Activated T-cell treated with anti-CD3 and anti-CD28 coated beads, Interleukin-2, amount 50 U/mL, for 48 hours (primary cell): ENCODE measurements at regions not wholly inside any gene's neighbourhood (a gene's known extent, or its start where the extent isn't known, plus 50 kb on each side); places are given as distances from the start of the nearest gene placed in this dataset.
"Not testable (repeated sequence)": the region's sequence is repeated elsewhere in the genome, so short reads cannot be mapped to it uniquely, and the experiment has no call there.

ENCODE experiments used
- DNase-seq, 2 experiments: peaks; one replicate each; pipeline ENCODE4 v3.0.0-alpha.2; 2020

DNA sequence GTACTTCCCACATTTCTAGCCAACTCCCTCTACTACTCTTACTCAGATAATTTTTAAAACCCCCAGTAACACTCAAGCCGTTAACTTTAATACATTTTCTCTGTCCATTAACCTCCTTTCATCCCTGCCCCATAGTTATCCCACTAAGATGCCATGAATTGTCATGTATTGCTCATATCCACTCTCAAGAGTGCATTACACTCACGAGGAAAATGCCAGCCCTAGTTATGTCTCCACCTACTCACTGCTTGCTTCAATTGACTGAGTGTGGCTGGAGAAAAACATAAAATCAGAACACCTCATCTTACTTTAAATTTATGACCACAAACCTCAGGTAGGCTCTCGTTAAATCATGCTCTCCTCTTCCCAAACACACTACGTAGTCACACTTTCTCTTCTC, 324.1 kb upstream of the NPSR1 start:
- DNase-seq: no peak

DNA sequence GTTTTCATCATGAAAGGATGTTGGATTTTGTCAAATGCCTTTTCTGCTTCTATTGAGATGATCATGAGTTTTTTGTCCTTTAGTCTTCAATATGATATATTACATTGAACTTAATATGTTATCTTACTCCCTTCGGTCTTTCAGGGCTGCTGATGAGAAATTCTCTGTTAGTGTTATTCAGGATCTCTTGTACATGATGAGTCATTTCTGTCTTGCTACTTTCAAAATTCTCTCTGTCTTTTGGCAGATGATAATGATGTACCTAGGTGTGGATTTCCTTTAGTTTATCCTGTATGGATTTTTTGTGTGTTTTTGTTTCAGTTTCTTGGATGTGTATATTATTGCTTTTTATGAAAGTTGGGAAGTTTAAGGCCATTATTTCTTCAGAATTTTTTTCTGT, 320.9 kb upstream of the NPSR1 start:
- DNase-seq: no peak

DNA sequence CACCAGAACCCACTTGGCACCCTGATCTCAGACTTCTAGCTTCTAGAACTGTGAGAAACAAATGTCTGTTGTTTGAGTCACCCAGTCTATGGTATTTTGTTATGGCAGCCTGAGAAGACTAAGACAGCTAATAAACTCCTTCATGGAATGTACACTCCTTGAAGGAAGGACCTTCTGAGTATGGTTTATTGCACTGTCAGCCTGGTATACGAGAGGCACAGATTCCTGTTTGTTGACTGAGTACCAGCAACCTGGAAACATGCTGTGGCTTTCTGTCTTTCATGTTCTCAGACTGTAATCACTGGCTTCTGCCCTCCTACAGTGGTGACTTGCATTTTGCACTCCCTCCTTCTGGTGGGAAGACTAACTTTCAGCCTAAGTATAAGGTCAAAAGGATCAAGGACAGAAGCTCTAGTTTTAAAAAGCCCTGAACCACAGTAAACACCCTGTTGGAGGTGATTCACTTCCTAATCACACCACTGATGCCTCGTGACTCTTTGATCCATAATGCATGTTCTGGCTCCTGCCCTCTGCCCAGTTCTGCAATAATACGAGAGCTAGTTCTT, 319.0 kb upstream of the NPSR1 start:
- DNase-seq: no peak

DNA sequence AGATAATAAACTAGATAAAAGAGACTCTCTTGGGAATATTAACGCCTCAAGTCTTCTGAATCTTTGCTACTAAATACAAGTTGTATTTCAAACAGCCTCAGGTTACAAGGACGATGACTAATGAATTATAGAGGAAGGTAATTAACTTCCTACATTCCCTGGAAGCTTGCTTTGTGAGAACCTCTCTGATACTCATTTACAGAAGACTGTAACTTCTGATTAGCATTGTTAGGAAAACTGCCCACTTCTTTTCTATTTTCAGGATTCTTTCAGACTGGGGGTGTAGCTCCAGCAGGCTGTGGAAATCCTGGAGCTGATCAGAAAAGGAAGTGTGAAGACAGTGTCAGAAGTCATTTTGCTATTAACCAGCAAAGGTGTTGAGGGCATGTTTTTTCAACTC, 316.7 kb upstream of the NPSR1 start:
- DNase-seq: no peak

DNA sequence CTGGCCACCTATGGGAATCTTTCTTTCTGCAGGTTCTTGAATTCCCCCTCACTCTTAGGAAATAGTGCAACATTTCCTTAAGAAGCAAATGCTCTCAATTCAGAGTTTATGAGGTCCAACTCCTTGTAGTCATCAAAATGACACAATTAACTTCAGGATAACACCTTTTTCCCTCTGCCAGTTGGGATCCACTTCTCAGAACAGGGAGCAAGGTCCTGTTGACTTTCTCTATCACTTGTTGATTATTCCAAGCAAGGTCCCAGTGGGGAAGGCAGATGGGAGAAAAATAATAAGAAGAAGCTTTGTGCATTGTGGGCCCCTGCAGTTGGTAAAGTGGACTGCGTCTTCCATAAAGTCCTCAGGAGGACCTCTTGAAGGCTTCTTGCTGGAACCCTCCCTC, 315.6 kb upstream of the NPSR1 start:
- no peak for DNase-seq

DNA sequence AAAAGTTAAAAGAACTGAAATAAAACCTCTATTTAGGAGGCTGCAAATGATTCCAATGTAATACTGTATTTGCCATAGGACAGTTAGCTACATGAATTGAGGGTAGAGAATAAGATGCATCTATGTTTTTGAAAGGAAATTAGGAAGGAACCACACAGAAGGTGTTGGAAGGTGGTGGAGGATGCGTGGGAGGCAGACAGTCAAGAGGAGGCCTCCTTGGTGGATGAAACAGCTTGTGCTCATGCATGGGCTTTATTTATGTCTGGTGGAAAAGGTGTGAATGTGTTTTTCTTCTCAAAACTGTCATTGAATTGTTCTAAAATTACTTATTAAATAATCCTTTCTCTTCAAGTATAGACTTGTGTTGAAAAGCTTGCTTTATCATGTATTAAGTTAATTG, 314.4 kb upstream of the NPSR1 start:
- DNase-seq: no peak

DNA sequence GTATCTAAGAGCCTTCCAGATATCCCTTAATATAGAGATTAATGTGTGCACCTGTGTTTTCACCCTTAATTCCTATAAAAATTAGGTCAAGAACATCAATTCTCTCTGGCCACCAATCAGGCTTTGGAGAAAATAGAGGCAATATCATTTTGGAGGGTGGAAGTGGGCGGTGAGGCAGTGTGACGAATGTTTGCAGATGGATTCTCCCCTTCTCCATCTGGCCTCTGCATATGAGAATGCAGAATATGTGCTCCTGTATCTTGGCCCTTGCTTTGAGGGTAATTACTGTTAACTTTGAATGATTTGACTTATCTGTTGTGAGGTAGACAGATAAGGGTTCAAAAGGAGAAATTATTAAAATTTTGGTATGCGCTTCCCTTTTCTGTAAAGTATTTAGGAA, 304.0 kb upstream of the NPSR1 start:
- no peak for DNase-seq

DNA sequence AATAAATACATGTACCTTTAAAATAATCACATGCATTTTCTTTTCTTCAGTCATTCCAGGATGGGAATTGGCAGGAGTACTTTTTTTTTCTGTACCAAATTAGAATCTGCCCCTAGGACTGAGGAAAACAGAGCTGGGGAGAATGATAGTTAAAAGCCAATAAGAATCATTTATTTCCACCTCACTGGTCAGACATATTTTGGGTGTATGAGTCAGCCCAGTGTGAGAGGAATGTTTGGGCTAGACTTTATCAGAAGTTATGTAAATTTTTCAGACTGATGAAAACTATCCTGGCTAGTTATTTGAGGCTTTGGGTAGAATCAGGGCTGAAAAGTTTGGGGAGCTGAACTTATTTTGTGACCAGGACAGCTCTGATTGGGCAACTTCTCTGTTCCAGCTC, 303.1 kb upstream of the NPSR1 start:
- no peak for DNase-seq

DNA sequence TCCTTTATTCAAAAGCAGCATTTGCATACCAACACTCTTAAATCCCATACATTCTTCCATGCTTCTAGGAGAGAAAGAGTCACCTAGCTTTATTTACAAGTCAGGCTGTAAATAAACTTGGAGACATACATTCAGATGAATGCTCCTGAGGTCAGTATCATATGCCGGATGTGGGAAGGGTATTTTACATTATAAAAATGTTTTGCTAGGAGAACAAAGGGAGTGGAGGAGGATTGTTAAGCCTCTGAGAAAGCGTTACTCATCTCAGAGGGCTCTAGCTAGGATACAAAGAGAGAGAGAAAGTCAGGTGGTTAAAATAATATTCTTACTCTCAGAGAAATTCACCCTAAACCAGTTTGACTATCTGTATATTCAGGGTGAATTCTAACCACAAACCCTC, 300.9 kb upstream of the NPSR1 start:
- no peak for DNase-seq

DNA sequence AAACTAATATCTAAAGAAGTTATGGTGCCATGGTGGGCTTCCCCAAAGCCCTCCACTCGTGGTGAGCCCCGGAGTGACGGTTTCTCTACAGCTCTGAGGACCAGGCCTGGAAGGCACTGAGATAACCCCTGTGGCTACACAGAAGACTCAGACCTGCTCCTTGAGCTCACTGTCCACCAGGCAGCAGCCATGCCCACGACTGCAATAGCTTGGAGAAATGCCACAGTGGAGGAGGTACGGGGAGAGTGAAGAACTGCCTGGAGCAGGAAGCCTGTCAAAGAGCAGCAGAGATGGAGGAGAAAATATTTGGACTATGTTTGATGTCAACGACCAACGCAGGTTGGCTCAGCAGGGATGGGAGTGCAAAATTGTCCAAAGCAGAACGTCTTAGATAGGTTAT, 300.1 kb upstream of the NPSR1 start:
- DNase-seq: no peak

DNA sequence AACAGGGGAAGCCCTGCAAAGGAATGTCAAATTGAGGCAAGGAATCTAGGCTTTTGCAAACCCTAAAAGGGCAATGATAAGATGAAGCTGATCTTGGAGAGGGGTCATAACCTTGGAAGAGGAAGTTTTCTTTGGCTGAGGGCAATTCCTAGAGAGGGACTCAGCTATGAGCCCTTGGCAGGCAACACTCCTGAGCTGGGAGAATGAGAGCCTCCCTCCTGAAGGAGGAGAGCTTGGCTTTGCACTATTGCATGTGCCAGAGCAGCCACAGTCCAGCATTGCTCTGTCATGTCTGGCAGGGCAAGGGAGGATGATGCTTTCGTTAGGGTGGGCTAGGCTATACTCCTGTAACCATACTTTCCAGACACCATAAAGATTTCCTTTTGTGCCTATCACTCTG, 299.4 kb upstream of the NPSR1 start:
- DNase-seq: not testable (repeated sequence)

DNA sequence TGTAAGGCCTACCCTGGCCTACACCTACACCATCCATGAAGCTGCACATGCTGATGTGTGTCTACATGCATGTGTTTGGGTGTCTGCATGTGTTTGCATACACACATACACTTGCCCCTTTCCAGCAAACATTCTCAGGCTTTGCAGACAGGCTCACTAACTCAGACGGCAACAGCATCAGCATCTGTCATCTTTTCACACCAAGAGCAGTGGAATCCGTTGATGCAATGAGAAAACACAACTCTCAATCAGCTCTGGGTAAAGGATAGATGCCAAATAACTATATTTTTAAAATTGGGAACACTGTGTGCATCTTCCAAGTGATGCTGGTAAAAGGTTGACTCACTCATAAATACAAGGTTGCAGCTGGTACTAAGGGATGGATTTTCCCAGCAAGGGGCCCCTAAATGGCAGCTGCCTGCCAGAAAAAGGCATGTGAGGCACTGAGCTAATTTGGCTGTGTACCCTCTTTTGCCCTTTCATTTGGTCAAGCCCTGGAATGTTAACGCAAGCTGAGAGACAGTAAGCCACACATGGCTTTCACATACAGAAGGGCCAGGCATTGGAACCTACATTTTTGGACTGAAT, 296.3 kb upstream of the NPSR1 start:
- DNase-seq: no peak

DNA sequence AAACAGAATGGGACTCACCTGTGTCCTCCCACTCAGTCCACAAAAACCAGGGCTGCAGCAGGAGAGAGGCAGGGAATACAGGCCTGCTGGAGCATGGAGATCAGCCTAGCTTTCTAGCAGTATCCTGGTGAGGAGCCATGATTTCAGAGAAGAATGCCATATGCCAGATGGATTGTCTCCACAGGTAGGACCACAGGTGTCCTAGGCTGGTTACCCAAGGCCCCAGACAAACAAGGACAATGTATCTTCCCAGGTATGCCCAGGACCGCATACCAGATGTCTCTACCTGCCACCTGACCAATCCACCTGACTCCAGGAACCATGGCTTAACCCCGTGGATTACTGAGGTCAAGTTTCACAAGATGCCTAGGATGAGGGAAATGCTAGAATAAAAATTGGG, 295.4 kb upstream of the NPSR1 start:
- no peak for DNase-seq

DNA sequence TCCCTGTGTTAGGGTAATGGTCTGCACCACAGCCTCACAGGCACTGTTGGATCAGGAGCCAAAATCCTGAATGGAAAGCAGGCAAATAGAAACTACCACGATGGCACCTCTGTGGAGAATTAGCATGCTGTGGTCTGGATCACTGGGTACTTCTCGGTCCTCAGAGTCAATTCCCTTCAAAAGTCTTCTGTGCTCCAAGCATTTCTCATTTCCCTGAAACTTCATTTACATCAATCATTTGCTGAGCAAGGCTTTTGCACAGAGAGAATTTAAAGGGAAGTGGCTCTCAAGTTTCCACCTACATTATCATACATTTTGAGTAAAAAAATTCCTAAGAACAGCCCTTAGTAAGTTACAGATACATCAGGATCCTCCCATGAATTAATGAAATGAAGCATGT, 293.9 kb upstream of the NPSR1 start:
- DNase-seq: no peak

DNA sequence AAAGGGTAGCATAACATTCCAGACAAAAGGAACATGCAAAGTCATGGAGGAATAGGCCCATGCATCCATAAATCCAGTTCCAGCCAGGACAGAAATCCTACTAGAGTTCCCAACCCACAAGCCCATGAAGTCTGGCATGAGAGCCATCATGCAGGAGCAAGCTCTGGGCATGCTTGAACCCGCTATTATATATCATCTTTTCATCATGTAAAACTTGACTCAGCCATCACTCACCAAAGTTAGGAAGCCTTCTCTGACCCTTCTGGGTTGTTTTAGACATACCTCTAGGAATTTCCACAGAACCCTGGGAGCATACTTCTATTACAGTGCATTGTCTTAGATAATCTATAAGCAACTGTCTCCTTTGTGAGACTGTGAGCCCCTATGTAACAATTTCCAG, 293.0 kb upstream of the NPSR1 start:
- DNase-seq: no peak

DNA sequence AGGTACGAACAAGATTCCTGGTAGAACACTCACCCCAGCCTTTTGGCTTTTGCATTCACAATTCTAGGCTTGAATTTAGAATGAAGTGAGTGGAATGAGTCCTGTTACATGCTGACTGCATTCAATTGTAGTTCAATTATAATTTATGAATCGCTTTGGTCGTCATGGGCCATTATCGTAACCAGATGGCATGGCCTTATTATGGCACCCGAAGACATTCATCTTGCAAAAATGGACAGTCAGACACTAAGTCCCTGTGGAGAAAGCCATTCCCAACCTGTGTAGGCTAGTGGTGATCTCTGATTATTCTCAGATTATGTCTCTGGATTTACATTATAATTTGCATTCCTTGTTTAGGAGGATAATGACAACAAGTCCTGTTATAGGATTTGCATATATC, 292.4 kb upstream of the NPSR1 start:
- DNase-seq: no peak

DNA sequence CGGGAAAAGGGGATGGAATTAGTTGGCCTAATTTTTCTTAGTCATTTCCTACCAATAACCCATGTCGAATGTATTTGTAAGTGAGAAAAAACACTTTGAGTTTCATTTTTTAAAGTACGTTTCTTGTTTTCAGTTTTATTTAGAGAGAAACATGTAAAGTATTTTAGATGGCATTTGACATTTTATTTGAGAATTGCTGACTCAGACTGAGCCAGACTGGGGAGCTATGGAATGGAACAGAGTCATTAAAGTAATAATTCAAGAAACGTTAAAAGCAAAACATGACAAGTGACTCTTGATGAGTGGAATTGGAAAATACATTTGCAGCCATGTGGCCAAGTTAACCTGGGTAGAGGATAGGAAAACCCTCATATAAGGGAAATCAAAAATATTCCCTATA, 286.1 kb upstream of the NPSR1 start:
- no peak for DNase-seq

DNA sequence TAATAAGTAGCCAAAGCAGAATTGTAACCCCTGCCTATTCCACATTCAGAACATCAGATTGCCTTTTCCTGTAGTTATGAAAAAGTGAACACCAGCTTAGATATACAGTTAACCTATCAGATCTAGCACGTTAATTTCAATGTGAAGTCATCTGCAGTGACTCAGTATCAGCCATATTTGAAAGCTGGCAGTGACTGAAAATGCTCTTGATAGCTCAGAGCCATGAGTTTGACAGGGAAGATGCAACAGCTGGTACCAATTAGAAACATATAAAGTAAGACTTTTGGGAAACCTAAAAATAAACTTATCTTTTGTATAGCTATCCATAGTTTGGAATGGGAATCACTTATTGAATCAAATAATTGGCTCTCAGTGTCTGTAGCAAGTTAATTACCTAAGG, 284.1 kb upstream of the NPSR1 start:
- DNase-seq: no peak

DNA sequence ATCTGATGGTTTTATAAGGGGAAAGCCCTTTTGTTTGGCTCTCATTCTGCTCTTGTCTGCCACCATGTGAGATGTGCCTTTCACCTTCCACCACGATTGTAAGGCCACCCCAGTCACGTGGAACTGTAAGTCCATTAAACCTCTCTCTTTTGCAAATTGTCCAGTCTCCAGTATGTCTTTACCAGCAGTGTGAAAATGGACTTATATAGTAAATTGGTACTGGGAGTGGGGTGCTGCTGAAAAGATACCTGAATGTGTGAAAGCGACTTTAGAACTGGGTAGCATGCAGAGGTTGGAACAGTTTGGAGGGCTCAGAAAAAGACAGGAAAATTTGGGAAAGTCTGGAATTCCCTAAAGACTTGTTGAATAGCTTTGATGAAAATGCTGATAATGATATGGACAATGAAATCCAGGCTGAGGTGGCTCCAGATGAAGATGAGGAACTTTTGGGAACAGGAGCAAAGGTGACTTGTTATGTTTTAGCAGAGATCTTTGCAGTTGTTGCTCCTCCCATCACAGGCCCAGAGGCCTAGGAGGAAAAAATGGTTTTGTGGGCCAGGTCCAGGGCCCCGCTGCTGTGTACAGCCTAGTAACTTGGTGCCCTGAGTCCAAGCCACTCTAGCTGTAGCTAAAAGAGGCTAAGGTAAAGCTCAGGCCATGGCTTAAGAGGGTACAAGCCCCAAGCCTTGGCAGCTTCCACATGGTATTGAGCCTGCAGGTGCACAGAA, 275.7 kb upstream of the NPSR1 start:
- no peak for DNase-seq

DNA sequence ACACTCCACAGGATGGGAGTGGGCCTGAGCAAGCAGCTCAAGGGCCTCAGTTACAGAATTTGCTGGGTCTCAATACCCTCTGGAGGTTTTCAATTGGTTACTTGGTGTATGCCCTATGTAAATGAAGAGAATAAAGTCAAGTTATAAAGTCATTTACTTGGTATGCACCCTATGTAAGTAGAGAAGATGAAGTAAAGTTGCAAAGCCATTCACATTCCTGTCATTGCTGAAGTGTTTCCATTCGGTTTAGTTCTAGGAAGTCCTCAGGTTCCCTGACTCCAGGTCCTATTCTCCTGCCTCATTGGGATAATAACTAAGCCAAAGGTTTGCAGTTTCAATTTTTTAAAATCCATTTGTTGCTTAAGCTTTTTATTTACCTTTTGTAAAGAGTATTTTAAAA, 272.6 kb upstream of the NPSR1 start:
- DNase-seq: no peak

DNA sequence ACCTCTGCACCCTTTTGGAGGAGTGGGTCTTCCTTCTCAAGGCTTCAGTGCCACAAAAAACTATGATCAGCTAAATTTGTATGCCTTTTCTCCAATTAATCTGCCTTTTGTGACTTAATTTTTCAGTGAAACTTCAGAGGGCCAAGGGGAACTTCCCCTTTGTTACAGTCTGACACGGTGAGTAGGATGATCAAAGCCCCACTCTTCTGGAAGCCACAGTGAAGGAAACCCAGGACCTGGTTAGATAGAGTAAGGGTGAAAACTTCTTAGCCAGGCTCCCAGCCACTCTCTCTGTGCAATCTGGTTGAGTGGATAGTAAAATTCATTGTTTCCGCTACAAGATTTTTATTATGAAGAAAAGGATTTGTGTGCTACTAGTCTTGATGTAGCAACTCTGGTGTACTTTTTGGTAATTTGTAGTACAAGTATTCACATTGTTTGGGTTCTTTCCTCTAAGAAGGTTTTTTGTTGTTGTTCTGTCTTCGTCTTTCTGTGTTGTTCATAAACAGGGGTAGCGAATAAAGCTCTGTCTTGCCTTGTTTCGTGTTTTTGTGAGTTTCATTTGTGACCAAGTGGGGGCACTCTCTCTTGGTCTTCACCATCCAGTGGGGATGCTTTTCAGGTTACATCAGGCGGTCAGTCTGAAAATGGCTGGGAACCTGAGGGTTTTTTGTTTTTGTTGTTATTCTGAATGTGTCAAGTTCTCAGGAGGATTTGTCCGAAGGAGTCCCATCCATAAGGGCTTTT, 268.5 kb upstream of the NPSR1 start:
- no peak for DNase-seq

DNA sequence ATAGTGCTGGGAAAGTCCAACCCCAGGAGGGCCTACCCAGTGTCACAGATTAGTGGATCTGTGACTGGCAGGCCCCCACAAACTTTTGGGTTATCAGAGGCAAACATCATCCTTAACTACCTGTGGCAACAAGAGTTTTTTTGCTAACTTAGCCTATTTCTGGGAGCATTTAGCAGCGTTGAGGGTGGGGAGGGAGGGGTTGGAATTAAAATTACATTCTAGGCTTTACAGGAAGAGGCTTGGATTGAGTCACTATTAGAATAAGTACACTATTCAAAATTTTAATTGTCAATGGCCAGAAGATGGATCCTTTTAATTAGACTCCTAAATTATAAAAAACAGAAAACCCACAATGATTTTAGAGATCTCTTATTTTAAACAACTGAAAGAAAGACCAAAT, 267.9 kb upstream of the NPSR1 start:
- no peak for DNase-seq

DNA sequence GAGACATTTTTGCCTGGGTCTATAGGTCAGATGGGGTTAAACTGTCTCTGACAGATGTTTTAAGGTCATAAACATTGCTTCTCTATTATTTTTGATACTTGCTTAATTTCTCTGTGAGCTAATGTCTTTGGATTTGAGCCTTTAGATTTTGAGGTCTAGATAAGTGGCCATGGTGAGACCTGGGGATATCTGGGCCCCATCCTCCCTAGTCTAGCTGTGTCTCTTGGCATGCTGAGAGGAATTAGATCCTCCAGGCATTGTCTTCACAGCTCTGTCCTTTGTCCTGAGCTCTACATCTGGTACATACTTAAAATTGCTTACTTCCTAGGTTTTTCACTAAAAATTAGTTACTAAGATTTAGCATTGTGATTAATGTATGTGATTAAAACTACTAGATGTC, 265.0 kb upstream of the NPSR1 start:
- no peak for DNase-seq

DNA sequence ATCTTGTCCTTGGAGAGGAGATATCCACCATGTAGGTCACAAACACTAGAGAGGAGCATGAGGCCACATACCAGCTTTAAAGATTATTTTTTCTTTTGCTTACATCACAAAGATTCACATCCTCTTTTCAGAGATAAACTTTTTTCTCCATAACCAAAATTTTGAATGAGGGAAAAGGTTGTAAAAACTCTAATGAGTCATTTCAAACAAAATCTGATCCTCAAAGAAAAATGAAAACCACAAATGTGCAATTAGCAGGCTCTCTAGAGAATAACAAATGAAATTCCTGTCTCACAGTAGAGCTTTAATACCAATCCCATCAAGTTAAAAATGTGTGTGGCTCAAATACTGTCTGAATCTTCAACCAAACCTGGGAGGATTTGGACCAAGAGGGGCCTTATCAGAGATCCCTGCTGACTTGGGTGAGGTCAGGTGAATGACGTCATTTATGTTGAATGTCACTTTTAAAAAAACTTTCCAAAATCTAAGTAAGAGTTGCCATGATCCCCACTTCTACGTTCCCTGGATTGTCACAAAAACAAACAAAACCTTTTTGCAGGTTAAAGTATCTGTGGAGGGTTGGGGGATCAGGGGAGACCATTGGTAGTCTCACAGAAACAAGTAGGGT, 261.5 kb upstream of the NPSR1 start:
- DNase-seq: no peak
